ENCODE measurements at regions not wholly inside any gene's neighbourhood (a gene's known extent, or its start where the extent isn't known, plus 50 kb on each side); places are given as distances from the start of the nearest gene placed in this dataset.

- no peaks in the 10 kb centered on the region for H3K27me3 ChIP-seq (replicated peaks; ENCODE audit: insufficient read depth)
- no peak overlapping the region for H3K9ac ChIP-seq
- no peaks in the 10 kb centered on the region for H3K36me3 ChIP-seq (ENCODE audit: low read depth)
- peaks cover 7% of the 10 kb centered on the region for H3F3A ChIP-seq (ENCODE audit: insufficient read depth)
- H3K4me3 ChIP-seq: no peak overlapping the region
- no peak overlapping the region for H3K27ac ChIP-seq
- H3K4me1 ChIP-seq (ENCODE audit: insufficient read depth): peaks cover 16% of the 10 kb centered on the region
- no peak overlapping the region for H3K4me2 ChIP-seq (ENCODE audit: unreplicated experiment)
- TF ChIP-seq EZH2 (IDR thresholded peaks at IDR 0.05; ENCODE audit: insufficient read depth, poor library complexity, severe bottlenecking) (no peak), EZH2phosphoT487 (IDR thresholded peaks at IDR 0.05; ENCODE audit: insufficient read depth, low read depth) (no peak)
- no peaks in the 10 kb centered on the region for H3K9me3 ChIP-seq (ENCODE audit: low read depth)
- in situ Hi-C loops (cut with MboI): loop anchor here (10.0 to 25.0 kb wide), 2 partner anchors 247 to 405 kb away; no protein-coding TSS in a partner anchor
- H4K20me1 ChIP-seq (ENCODE audit: insufficient read depth): no peaks in the 10 kb centered on the region
- H2AFZ ChIP-seq: no peak overlapping the region
- WGBS, 2 experiments (ENCODE audit: low coverage in 1 of 2, low lambda C conversion rate in 2 of 2, missing lambda C conversion rate in 2 of 2): 71 to 77% methylated on average over 17 of the region's 17 CpGs
- DNase-seq: peak; percentile 85
- no peaks in the 10 kb centered on the region for H3K9me2 ChIP-seq (ENCODE audit: insufficient read depth)
- H3K79me2 ChIP-seq (ENCODE audit: insufficient read depth): no peaks in the 10 kb centered on the region
These were observed 62.1 kb downstream of the RMI2 start for GRCh38 chr16:11407047-11407982.

- peak overlapping the region; percentile 39; the same call in 1 of the 2 replicates for H3K27ac ChIP-seq
- no peak overlapping the region for H3K4me3 ChIP-seq
- WGBS, 2 experiments (ENCODE audit: low coverage in 1 of 2, low lambda C conversion rate in 2 of 2, missing lambda C conversion rate in 2 of 2): 93 to 95% methylated on average over 8 of the region's 8 CpGs
- H3K79me2 ChIP-seq (ENCODE audit: insufficient read depth): no peaks in the 10 kb centered on the region
- TF ChIP-seq EZH2phosphoT487 (IDR thresholded peaks at IDR 0.05; ENCODE audit: insufficient read depth, low read depth) (no peak), EZH2 (IDR thresholded peaks at IDR 0.05; ENCODE audit: insufficient read depth, poor library complexity, severe bottlenecking) (no peak)
- peaks cover 16% of the 10 kb centered on the region for H3K4me1 ChIP-seq (ENCODE audit: insufficient read depth)
- H3K9me2 ChIP-seq (ENCODE audit: insufficient read depth): no peaks in the 10 kb centered on the region
- DNase-seq: no peak
- H3K36me3 ChIP-seq (ENCODE audit: low read depth): no peaks in the 10 kb centered on the region
- H3K27me3 ChIP-seq (replicated peaks; ENCODE audit: insufficient read depth): no peaks in the 10 kb centered on the region
- no peak overlapping the region for H2AFZ ChIP-seq
- H4K20me1 ChIP-seq (ENCODE audit: insufficient read depth): no peaks in the 10 kb centered on the region
- peaks cover 7% of the 10 kb centered on the region for H3F3A ChIP-seq (ENCODE audit: insufficient read depth)
- H3K4me2 ChIP-seq (ENCODE audit: unreplicated experiment): no peak overlapping the region
- no peak overlapping the region for H3K9ac ChIP-seq
- in situ Hi-C loops (cut with MboI): loop anchor here (10.0 to 25.0 kb wide), 2 partner anchors 247 to 404 kb away; no protein-coding TSS in a partner anchor
- H3K9me3 ChIP-seq (ENCODE audit: low read depth): no peaks in the 10 kb centered on the region
These were observed 63.0 kb downstream of the RMI2 start for GRCh38 chr16:11408216-11408615.

GRCh38 chr16:11409398-11409797 lies 64.1 kb downstream of the RMI2 start:
- H3K4me2 ChIP-seq (ENCODE audit: unreplicated experiment): peak overlapping the region; percentile 6
- no peaks in the 10 kb centered on the region for H3K36me3 ChIP-seq (ENCODE audit: low read depth)
- H3K9ac ChIP-seq: no peak overlapping the region
- no peaks in the 10 kb centered on the region for H3K79me2 ChIP-seq (ENCODE audit: insufficient read depth)
- H2AFZ ChIP-seq: peak overlapping the region; percentile 29; the same call in 1 of the 2 replicates
- H3K27me3 ChIP-seq (replicated peaks; ENCODE audit: insufficient read depth): no peaks in the 10 kb centered on the region
- H4K20me1 ChIP-seq (ENCODE audit: insufficient read depth): no peaks in the 10 kb centered on the region
- peak; percentile 35 for DNase-seq
- peaks cover 7% of the 10 kb centered on the region for H3F3A ChIP-seq (ENCODE audit: insufficient read depth)
- H3K4me1 ChIP-seq (ENCODE audit: insufficient read depth): peaks cover 16% of the 10 kb centered on the region
- WGBS, 2 experiments (ENCODE audit: low coverage in 1 of 2, low lambda C conversion rate in 2 of 2, missing lambda C conversion rate in 2 of 2): 12% methylated on average over 6 of the region's 6 CpGs
- H3K27ac ChIP-seq: peak overlapping the region; percentile 39; the same call in 1 of the 2 replicates
- in situ Hi-C loops (cut with MboI): loop anchor here (10.0 to 25.0 kb wide), 2 partner anchors 245 to 403 kb away; no protein-coding TSS in a partner anchor
- H3K4me3 ChIP-seq: no peak overlapping the region
- H3K9me2 ChIP-seq (ENCODE audit: insufficient read depth): no peaks in the 10 kb centered on the region
- no peaks in the 10 kb centered on the region for H3K9me3 ChIP-seq (ENCODE audit: low read depth)
- no peak for TF ChIP-seq EZH2 (IDR thresholded peaks at IDR 0.05; ENCODE audit: insufficient read depth, poor library complexity, severe bottlenecking)
- TF ChIP-seq EZH2phosphoT487 (IDR thresholded peaks at IDR 0.05; ENCODE audit: insufficient read depth, low read depth): no peak

GRCh38 chr16:11410376-11411058 lies 65.3 kb downstream of the RMI2 start:
- Histone ChIP-seq H3K9me2 (ENCODE audit: insufficient read depth) (no peaks in the 10 kb centered on the region), H3K79me2 (ENCODE audit: insufficient read depth) (no peaks in the 10 kb centered on the region), H3K9ac (no peak overlapping the region), H3K36me3 (ENCODE audit: low read depth) (no peaks in the 10 kb centered on the region), H3F3A (ENCODE audit: insufficient read depth) (peaks cover 7% of the 10 kb centered on the region), H4K20me1 (ENCODE audit: insufficient read depth) (no peaks in the 10 kb centered on the region), H3K4me1 (ENCODE audit: insufficient read depth) (peaks cover 16% of the 10 kb centered on the region), H3K9me3 (ENCODE audit: low read depth) (no peaks in the 10 kb centered on the region), H3K27me3 (replicated peaks; ENCODE audit: insufficient read depth) (no peaks in the 10 kb centered on the region), H2AFZ (no peak overlapping the region), H3K4me3 (no peak overlapping the region), H3K4me2 (ENCODE audit: unreplicated experiment) (no peak overlapping the region), H3K27ac (no peak overlapping the region)
- TF ChIP-seq EZH2 (IDR thresholded peaks at IDR 0.05; ENCODE audit: insufficient read depth, poor library complexity, severe bottlenecking): no peak
- no peak for TF ChIP-seq EZH2phosphoT487 (IDR thresholded peaks at IDR 0.05; ENCODE audit: insufficient read depth, low read depth)
- WGBS, 2 experiments (ENCODE audit: low coverage in 1 of 2, low lambda C conversion rate in 2 of 2, missing lambda C conversion rate in 2 of 2): 81 to 86% methylated on average over 12 of the region's 12 CpGs
- peak; percentile 58 for DNase-seq
- in situ Hi-C loops (cut with MboI): loop anchor here (25.0 kb wide), 1 partner anchor 402 kb away; no protein-coding TSS in a partner anchor
